Stomach (tissue), 8 donors: ENCODE measurements at regions not wholly inside any gene's neighbourhood (a gene's known extent, or its start where the extent isn't known, plus 50 kb on each side); places are given as distances from the start of the nearest gene placed in this dataset.
A peak's percentile ranks its signal among the peaks of the same experiment; 100 is the strongest.

ENCODE experiments used
- DNase-seq, 2 donors: peaks; one replicate each; pipeline versions ENCODE4 v3.0.0 to v3.0.0-alpha.2; 2013 to 2019
- H3K27ac ChIP-seq, 5 donors: fragments of 200-600 bp in 4 of 5; sonication (generic) in 4 of 5; one replicate each; pipeline ENCODE4 v1.5.1; 2013 to 2019; ENCODE audit warnings: mild to moderate bottlenecking in 1 of 5, moderate library complexity in 1 of 5
- H3K27me3 ChIP-seq, 3 donors: fragments of 200-600 bp; sonication (generic); one replicate each; pipeline ENCODE4 v1.5.1; 2017 to 2019; ENCODE audit warnings: mixed run types in 1 of 3
- H3K36me3 ChIP-seq, 4 donors: fragments of 200-600 bp; sonication (generic); 1 replicate in 3 of 4; 2 replicates in 1 of 4; pipeline ENCODE4 v1.5.1; 2016 to 2019
- H3K4me1 ChIP-seq, 4 donors: fragments of 200-600 bp; sonication (generic); one replicate each; pipeline ENCODE4 v1.5.1; 2016 to 2019
- H3K4me3 ChIP-seq, 4 donors: fragments of 200-600 bp; sonication (generic) in 3 of 4; one replicate each; pipeline ENCODE4 v1.5.1; 2016 to 2019; ENCODE audit warnings: mild to moderate bottlenecking in 1 of 4
- H3K9me3 ChIP-seq, 4 donors: fragments of 200-600 bp; sonication (generic); one replicate each; pipeline ENCODE4 v1.5.1; 2016 to 2019
- EP300 ChIP-seq: sonication (generic); formaldehyde crosslinking; IDR thresholded peaks from one replicate; pipeline ENCODE4 v1.6.1; 2017; ENCODE audit warnings: antibody characterized with exemption
- POLR2A ChIP-seq, 4 donors: fragments of 450-650 bp; IDR thresholded peaks; one replicate each; pipeline ENCODE4 v1.6.1; 2016; ENCODE audit warnings: antibody characterized with exemption in 4 of 4, control low read depth in 2 of 4, mild to moderate bottlenecking in 1 of 4, moderate library complexity in 1 of 4
- POLR2AphosphoS5 ChIP-seq, 3 donors: sonication (generic); formaldehyde crosslinking; IDR thresholded peaks; one replicate each; pipeline ENCODE4 v1.6.1; 2016; ENCODE audit warnings: antibody characterized with exemption in 3 of 3
- WGBS, 5 donors: extraction: QIAGEN DNeasy Blood & Tissue Kit in 3 of 5; methylation state at CpG; one replicate each; pipeline versions ENCODE4 v1.1.5 to v1.1.7; 2013 to 2018; 5-methylcytosine and 5-hydroxymethylcytosine counted together
- intact Hi-C: fragments of 100-400 bp; cut with DNase I; formaldehyde crosslinking; loops from one replicate; pipeline ENCODE4 v1.15.1; 2023; ENCODE audit warnings: low total_unique reads
- TF ChIP-seq, protein P1 (sequence below), 7 experiments: fragments of 450-650 bp in 4 of 7; fragments of 200-600 bp in 3 of 7; sonication (generic) in 3 of 7; IDR thresholded peaks; one replicate each; pipeline ENCODE4 v1.5.1; 2016 to 2019; ENCODE audit warnings: antibody characterized with exemption in 7 of 7, control low read depth in 2 of 7, mild to moderate bottlenecking in 1 of 7
- donor health status: healthy with polysubstance abuse.
- donor health status: Bipolar disorder and iron deficiency.
- donor health status: healthy.

GRCh38 chr4:125511715-125512114 is 197.0 kb downstream of the FAT4 start:
- no peak overlapping the region for H3K4me3 ChIP-seq
- no peaks in the 10 kb centered on the region for H3K36me3 ChIP-seq
- intact Hi-C loops = no loop called here
- TF ChIP-seq, protein P1, sequence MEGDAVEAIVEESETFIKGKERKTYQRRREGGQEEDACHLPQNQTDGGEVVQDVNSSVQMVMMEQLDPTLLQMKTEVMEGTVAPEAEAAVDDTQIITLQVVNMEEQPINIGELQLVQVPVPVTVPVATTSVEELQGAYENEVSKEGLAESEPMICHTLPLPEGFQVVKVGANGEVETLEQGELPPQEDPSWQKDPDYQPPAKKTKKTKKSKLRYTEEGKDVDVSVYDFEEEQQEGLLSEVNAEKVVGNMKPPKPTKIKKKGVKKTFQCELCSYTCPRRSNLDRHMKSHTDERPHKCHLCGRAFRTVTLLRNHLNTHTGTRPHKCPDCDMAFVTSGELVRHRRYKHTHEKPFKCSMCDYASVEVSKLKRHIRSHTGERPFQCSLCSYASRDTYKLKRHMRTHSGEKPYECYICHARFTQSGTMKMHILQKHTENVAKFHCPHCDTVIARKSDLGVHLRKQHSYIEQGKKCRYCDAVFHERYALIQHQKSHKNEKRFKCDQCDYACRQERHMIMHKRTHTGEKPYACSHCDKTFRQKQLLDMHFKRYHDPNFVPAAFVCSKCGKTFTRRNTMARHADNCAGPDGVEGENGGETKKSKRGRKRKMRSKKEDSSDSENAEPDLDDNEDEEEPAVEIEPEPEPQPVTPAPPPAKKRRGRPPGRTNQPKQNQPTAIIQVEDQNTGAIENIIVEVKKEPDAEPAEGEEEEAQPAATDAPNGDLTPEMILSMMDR (IDR thresholded peaks at IDR 0.05) = no peak
- TF ChIP-seq POLR2AphosphoS5 (IDR thresholded peaks at IDR 0.05) (no peak), EP300 (no peak), POLR2A (IDR thresholded peaks at IDR 0.05) (no peak)
- DNase-seq = no peak
- H3K4me1 ChIP-seq = no peaks in the 10 kb centered on the region
- no peaks in the 10 kb centered on the region for H3K27me3 ChIP-seq
- 79 to 89% (median 84%) methylated on average over 3 of the region's 3 CpGs for WGBS, 5 donors
- H3K27ac ChIP-seq = no peak overlapping the region
- peaks cover 0 to 6% (median 0%) of the 10 kb centered on the region in 4 donors for H3K9me3 ChIP-seq

GRCh38 chr4:125515016-125515415 is 200.3 kb downstream of the FAT4 start:
- Histone ChIP-seq H3K27ac (no peak overlapping the region), H3K27me3 (no peaks in the 10 kb centered on the region), H3K36me3 (no peaks in the 10 kb centered on the region), H3K4me1 (no peaks in the 10 kb centered on the region), H3K9me3 (peaks cover 0 to 6% (median 0%) of the 10 kb centered on the region in 4 donors), H3K4me3 (no peak overlapping the region)
- intact Hi-C loops = no loop called here
- WGBS, 5 donors = 50 to 75% (median 72%) methylated on average over 1 of the region's 1 CpG
- TF ChIP-seq POLR2A (IDR thresholded peaks at IDR 0.05) (no peak), POLR2AphosphoS5 (IDR thresholded peaks at IDR 0.05) (no peak), EP300 (no peak)
- TF ChIP-seq, protein P1 (IDR thresholded peaks at IDR 0.05) = no peak
- DNase-seq = no peak

GRCh38 chr4:125517831-125518230 is 203.1 kb downstream of the FAT4 start:
- 26 to 44% (median 29%) methylated on average over 2 of the region's 2 CpGs for WGBS, 5 donors
- Histone ChIP-seq H3K27ac (no peak overlapping the region), H3K4me1 (no peaks in the 10 kb centered on the region), H3K9me3 (peaks cover 0 to 6% (median 0%) of the 10 kb centered on the region in 4 donors), H3K4me3 (no peak overlapping the region), H3K36me3 (no peaks in the 10 kb centered on the region), H3K27me3 (no peaks in the 10 kb centered on the region)
- TF ChIP-seq POLR2AphosphoS5 (IDR thresholded peaks at IDR 0.05) = no peak
- no peak for DNase-seq
- intact Hi-C loops = no loop called here

DNA sequence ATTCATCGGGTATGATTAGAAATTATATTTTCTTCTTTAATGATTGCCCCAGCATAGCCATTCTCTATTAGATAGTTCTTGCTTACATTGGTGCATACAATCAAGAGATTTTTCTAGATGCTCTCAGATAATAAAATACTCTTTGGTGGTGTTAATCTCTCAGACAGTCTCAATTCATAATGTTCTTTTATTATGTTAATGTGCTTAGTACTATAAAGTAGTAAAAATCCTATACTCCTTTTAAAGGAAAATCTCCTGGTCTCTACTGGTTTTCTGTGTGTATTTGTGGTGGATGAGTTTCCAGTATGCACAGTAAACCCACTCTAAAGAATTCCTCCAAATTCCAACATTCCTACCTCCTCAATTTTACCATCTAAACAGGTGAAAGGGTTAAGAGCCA is 203.5 kb downstream of the FAT4 start:
- intact Hi-C loops = no loop called here
- Histone ChIP-seq H3K27me3 (no peaks in the 10 kb centered on the region), H3K4me1 (no peaks in the 10 kb centered on the region), H3K36me3 (no peaks in the 10 kb centered on the region), H3K27ac (no peak overlapping the region), H3K4me3 (no peak overlapping the region), H3K9me3 (peaks cover 0 to 6% (median 0%) of the 10 kb centered on the region in 4 donors)
- 93 to 98% (median 96%) methylated on average over 1 of the region's 1 CpG for whole genome bisulfite sequencing, 5 donors
- no peak for TF ChIP-seq EP300
- no peak for TF ChIP-seq POLR2A (IDR thresholded peaks at IDR 0.05)
- no peak for TF ChIP-seq POLR2AphosphoS5 (IDR thresholded peaks at IDR 0.05)
- TF ChIP-seq, protein P1 (IDR thresholded peaks at IDR 0.05) = no peak
- DNase-seq = no peak

DNA sequence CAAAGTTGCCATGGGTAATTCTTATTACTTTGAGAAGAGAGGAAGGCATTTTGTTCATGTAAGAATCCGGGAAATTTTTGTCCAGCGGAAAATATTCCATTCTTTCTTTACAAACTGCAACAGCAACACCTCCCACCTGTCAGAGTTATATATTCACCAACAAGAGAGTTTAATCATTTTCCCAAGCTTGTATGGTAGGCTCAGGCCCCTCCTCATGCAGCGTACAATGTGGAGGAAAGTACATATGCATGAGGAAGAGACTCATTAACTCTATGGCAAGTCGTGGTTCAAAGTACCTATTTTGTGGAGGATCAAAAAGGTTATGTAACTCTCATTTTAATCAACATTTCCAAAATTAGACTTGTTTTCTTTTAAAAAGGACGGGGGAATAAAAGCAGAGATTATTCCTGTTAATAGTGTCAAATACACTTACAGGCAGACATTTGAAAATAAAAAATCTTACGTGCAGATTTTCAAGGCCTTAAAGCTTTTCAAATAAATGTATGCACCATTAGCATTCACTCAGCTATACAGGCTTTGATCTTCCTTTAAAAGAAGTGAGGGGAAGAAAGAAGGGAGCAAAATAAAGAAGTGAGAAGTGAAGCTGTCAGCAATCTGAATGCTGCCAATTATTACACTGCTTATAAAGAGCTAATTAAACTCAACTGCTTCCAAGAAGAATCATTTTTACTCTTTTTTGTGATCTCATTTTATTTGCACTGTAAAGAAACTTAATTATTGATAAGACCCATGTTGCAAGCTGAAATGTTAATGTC is 204.8 kb downstream of the FAT4 start:
- intact Hi-C loops = no loop called here
- DNase-seq = peak in 1 of 2 donors; percentile 8
- Histone ChIP-seq H3K4me3 (no peak overlapping the region), H3K4me1 (no peaks in the 10 kb centered on the region), H3K36me3 (no peaks in the 10 kb centered on the region), H3K27me3 (no peaks in the 10 kb centered on the region), H3K9me3 (peaks cover 0 to 6% (median 0%) of the 10 kb centered on the region in 4 donors), H3K27ac (no peak overlapping the region)
- WGBS, 5 donors = 77 to 87% (median 84%) methylated on average over 6 of the region's 6 CpGs
- TF ChIP-seq, protein P1 (IDR thresholded peaks at IDR 0.05) = no peak
- TF ChIP-seq EP300 (no peak), POLR2A (IDR thresholded peaks at IDR 0.05) (no peak), POLR2AphosphoS5 (IDR thresholded peaks at IDR 0.05) (no peak)
